ENCODE measurements at regions not wholly inside any gene's neighbourhood (a gene's known extent, or its start where the extent isn't known, plus 50 kb on each side); places are given as distances from the start of the nearest gene placed in this dataset.

- TF ChIP-seq, protein P1, sequence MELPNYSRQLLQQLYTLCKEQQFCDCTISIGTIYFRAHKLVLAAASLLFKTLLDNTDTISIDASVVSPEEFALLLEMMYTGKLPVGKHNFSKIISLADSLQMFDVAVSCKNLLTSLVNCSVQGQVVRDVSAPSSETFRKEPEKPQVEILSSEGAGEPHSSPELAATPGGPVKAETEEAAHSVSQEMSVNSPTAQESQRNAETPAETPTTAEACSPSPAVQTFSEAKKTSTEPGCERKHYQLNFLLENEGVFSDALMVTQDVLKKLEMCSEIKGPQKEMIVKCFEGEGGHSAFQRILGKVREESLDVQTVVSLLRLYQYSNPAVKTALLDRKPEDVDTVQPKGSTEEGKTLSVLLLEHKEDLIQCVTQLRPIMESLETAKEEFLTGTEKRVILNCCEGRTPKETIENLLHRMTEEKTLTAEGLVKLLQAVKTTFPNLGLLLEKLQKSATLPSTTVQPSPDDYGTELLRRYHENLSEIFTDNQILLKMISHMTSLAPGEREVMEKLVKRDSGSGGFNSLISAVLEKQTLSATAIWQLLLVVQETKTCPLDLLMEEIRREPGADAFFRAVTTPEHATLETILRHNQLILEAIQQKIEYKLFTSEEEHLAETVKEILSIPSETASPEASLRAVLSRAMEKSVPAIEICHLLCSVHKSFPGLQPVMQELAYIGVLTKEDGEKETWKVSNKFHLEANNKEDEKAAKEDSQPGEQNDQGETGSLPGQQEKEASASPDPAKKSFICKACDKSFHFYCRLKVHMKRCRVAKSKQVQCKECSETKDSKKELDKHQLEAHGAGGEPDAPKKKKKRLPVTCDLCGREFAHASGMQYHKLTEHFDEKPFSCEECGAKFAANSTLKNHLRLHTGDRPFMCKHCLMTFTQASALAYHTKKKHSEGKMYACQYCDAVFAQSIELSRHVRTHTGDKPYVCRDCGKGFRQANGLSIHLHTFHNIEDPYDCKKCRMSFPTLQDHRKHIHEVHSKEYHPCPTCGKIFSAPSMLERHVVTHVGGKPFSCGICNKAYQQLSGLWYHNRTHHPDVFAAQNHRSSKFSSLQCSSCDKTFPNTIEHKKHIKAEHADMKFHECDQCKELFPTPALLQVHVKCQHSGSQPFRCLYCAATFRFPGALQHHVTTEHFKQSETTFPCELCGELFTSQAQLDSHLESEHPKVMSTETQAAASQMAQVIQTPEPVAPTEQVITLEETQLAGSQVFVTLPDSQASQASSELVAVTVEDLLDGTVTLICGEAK (IDR thresholded peaks at IDR 0.05): no peak
- TF ChIP-seq, protein P1 (CRISPR knock-in tag; IDR thresholded peaks at IDR 0.05): no peak
- TF ChIP-seq KLF13 (tag; IDR thresholded peaks at IDR 0.05; ENCODE audit: borderline replicate concordance, low read depth) (no peak), ZNF785 (CRISPR knock-in tag; IDR thresholded peaks at IDR 0.05) (no peak), ZNF217 (CRISPR knock-in tag; IDR thresholded peaks at IDR 0.05) (no peak), HDAC2 (IDR thresholded peaks at IDR 0.05) (0 out of 2 replicates have a peak, but pooled peaks have one; percentile 42), ZNF143 (CRISPR knock-in tag; IDR thresholded peaks at IDR 0.05) (0 out of 2 replicates have a peak, but pooled peaks have one; percentile 27), NFIC (IDR thresholded peaks at IDR 0.05) (peak; percentile 44), L3MBTL2 (IDR thresholded peaks at IDR 0.05) (peak; percentile 43; the same call in 1 of the 2 replicates), RBM25 (IDR thresholded peaks at IDR 0.05; ENCODE audit: low read depth, low read length, severe bottlenecking) (peak; percentile 89), ZNF830 (CRISPR knock-in tag; IDR thresholded peaks at IDR 0.05) (no peak), KDM4B (IDR thresholded peaks at IDR 0.05; ENCODE audit: borderline replicate concordance in 2 of 2, low read depth in 1 of 2) (no peak), RCOR1 (IDR thresholded peaks at IDR 0.05; ENCODE audit: borderline replicate concordance in 1 of 2, low read depth in 2 of 2, low read length in 2 of 2) (0 out of 4 replicates have a peak, but pooled peaks of 1 of the 2 experiments have one; percentile 23), ARHGAP35 (IDR thresholded peaks at IDR 0.05; ENCODE audit: partially characterized antibody) (peak; percentile 55), EGR1 (conservative IDR thresholded peaks at IDR 0.05) (no peak), RBM34 (IDR thresholded peaks at IDR 0.05; ENCODE audit: borderline replicate concordance, insufficient read depth, low read length) (no peak)
- TF ChIP-seq, protein P2, sequence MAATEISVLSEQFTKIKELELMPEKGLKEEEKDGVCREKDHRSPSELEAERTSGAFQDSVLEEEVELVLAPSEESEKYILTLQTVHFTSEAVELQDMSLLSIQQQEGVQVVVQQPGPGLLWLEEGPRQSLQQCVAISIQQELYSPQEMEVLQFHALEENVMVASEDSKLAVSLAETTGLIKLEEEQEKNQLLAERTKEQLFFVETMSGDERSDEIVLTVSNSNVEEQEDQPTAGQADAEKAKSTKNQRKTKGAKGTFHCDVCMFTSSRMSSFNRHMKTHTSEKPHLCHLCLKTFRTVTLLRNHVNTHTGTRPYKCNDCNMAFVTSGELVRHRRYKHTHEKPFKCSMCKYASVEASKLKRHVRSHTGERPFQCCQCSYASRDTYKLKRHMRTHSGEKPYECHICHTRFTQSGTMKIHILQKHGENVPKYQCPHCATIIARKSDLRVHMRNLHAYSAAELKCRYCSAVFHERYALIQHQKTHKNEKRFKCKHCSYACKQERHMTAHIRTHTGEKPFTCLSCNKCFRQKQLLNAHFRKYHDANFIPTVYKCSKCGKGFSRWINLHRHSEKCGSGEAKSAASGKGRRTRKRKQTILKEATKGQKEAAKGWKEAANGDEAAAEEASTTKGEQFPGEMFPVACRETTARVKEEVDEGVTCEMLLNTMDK (IDR thresholded peaks at IDR 0.05; ENCODE audit: borderline replicate concordance, insufficient read depth, low read depth, low read length, poor library complexity, severe bottlenecking): peak; percentile 69
These were observed 79.0 kb upstream of the NFASC start (continued) for GRCh38 chr1:204791453-204792353.
